K562 (cell line): ENCODE measurements at regions not wholly inside any gene's neighbourhood (a gene's known extent, or its start where the extent isn't known, plus 50 kb on each side); places are given as distances from the start of the nearest gene placed in this dataset.

ENCODE experiments used
- ATF4 ChIP-seq: fragments of 450-650 bp; formaldehyde crosslinking; IDR thresholded peaks from 2 replicates; pipeline ENCODE4 v1.4.0; 2022; ENCODE audit warnings: mild to moderate bottlenecking, moderate library complexity
- CHD2 ChIP-seq: IDR thresholded peaks from 2 replicates; pipeline ENCODE4 v1.6.1; 2011; ENCODE audit warnings: low read depth, low read length
- EHMT2 ChIP-seq: fragments of 450-650 bp; IDR thresholded peaks from 2 replicates; pipeline ENCODE4 v1.6.1; 2018; ENCODE audit warnings: antibody characterized with exemption
- HBP1 ChIP-seq: fragments of 450-650 bp; formaldehyde crosslinking; IDR thresholded peaks from 2 replicates; pipeline ENCODE4 v1.4.0; 2022; ENCODE audit warnings: missing genetic modification characterization
- HINFP ChIP-seq: fragments of 450-650 bp; conservative IDR thresholded peaks from 2 replicates; pipeline ENCODE4 v1.6.1; 2016; ENCODE audit warnings: missing genetic modification characterization, low read depth, mild to moderate bottlenecking, control low read depth, missing compliant biosample characterization
- NFRKB ChIP-seq: fragments of 450-650 bp; IDR thresholded peaks from 2 replicates; pipeline ENCODE4 v1.6.1; 2016; ENCODE audit warnings: low read depth
- ZBTB7A ChIP-seq: IDR thresholded peaks from 2 replicates; pipeline ENCODE4 v1.6.1; 2011; ENCODE audit warnings: low read depth, mild to moderate bottlenecking, low read length, moderate library complexity, borderline replicate concordance; ENCODE audit not compliant: control insufficient read depth
- ZNF785 ChIP-seq: fragments of 250-450 bp; sonication (Bioruptor Pico); IDR thresholded peaks from 2 replicates; pipeline ENCODE4 v1.4.0; 2020; ENCODE audit warnings: mild to moderate bottlenecking
- TF ChIP-seq, protein P1 (sequence below): sonication (generic); formaldehyde crosslinking; IDR thresholded peaks from 2 replicates; pipeline ENCODE4 v1.8.1; 2023; ENCODE audit warnings: mild to moderate bottlenecking, missing genetic modification reagents, moderate library complexity
- TF ChIP-seq, protein P2 (sequence below): sonication (generic); formaldehyde crosslinking; IDR thresholded peaks from 2 replicates; pipeline ENCODE4 v1.9.0; 2022; ENCODE audit warnings: mild to moderate bottlenecking, missing genetic modification reagents

DNA sequence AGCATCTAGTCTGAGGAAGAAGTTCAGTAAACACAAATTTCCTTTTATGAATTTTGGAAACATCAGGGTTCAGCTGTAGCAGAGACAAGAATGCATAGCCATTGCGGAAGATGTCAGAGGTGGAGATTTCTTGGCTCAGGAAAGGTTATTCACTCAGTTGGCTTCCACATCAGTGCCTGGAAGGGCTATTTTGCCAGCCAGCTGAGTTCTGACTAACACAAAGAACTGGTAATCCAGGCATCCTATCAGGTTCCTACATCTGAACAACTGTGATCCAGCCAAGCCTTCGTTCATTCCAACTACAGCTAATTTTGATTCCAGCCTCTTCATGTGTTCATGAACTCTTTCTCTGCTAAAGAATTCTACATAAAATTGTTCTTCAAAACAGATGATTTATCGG is 965.6 kb downstream of the XPNPEP1 start:
- TF ChIP-seq, protein P1, sequence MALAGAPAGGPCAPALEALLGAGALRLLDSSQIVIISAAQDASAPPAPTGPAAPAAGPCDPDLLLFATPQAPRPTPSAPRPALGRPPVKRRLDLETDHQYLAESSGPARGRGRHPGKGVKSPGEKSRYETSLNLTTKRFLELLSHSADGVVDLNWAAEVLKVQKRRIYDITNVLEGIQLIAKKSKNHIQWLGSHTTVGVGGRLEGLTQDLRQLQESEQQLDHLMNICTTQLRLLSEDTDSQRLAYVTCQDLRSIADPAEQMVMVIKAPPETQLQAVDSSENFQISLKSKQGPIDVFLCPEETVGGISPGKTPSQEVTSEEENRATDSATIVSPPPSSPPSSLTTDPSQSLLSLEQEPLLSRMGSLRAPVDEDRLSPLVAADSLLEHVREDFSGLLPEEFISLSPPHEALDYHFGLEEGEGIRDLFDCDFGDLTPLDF (CRISPR knock-in tag) = no peak
- TF ChIP-seq ZNF785 (CRISPR knock-in tag) (no peak), HINFP (tag) (no peak), NFRKB (no peak), CHD2 (no peak), ZBTB7A (no peak), EHMT2 (no peak), ATF4 (no peak), HBP1 (CRISPR knock-in tag) (no peak)
- TF ChIP-seq, protein P2, sequence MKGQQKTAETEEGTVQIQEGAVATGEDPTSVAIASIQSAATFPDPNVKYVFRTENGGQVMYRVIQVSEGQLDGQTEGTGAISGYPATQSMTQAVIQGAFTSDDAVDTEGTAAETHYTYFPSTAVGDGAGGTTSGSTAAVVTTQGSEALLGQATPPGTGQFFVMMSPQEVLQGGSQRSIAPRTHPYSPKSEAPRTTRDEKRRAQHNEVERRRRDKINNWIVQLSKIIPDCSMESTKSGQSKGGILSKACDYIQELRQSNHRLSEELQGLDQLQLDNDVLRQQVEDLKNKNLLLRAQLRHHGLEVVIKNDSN (CRISPR knock-in tag) = no peak
